HG03064 (cell line): ENCODE measurements at regions not wholly inside any gene's neighbourhood (a gene's known extent, or its start where the extent isn't known, plus 50 kb on each side); places are given as distances from the start of the nearest gene placed in this dataset.

Experiments used
- ATAC-seq: cut with Tn5 transposase; IDR thresholded peaks from one replicate; pipeline ENCODE4 v1.9.1; 2021; ENCODE audit warnings: low read depth; ENCODE audit not compliant: unreplicated experiment

- no peak for ATAC-seq
Observed at GRCh38 chr2:106628377-106628776, 141.2 kb downstream of the CD8B2 start.

GRCh38 chr2:106629981-106630380 lies 142.8 kb downstream of the CD8B2 start:
- ATAC-seq = no peak

GRCh38 chr2:106631281-106631680 lies 144.1 kb downstream of the CD8B2 start:
- ATAC-seq = no peak

GRCh38 chr2:106638043-106638442 lies 150.9 kb downstream of the CD8B2 start:
- no peak for ATAC-seq

GRCh38 chr2:106638580-106638979 lies 151.4 kb downstream of the CD8B2 start:
- ATAC-seq = no peak

GRCh38 chr2:106642679-106643078 lies 155.5 kb downstream of the CD8B2 start:
- no peak for ATAC-seq

GRCh38 chr2:106644623-106645022 lies 157.5 kb downstream of the CD8B2 start:
- ATAC-seq = no peak

- no peak for ATAC-seq
Observed at GRCh38 chr2:106646605-106647004, 159.4 kb downstream of the CD8B2 start.

GRCh38 chr2:106649306-106649705 lies 162.1 kb downstream of the CD8B2 start:
- ATAC-seq = no peak

- no peak for ATAC-seq
Observed at GRCh38 chr2:106653465-106653864, 166.3 kb downstream of the CD8B2 start.

GRCh38 chr2:106658616-106659015 lies 171.5 kb downstream of the CD8B2 start:
- no peak for ATAC-seq

- no peak for ATAC-seq
Observed at GRCh38 chr2:106664669-106665068, 177.5 kb downstream of the CD8B2 start.

GRCh38 chr2:106667478-106668070 lies 180.4 kb downstream of the CD8B2 start:
- no peak for ATAC-seq

- ATAC-seq = no peak
Observed at GRCh38 chr2:106685180-106685897, 198.2 kb downstream of the CD8B2 start.

- no peak for ATAC-seq
Observed at GRCh38 chr2:106686814-106687213, 199.2 kb downstream of the ST6GAL2 start.

- no peak for ATAC-seq
Observed at GRCh38 chr2:106694964-106695470, 190.9 kb downstream of the ST6GAL2 start.

- ATAC-seq = no peak
Observed at GRCh38 chr2:106695919-106696318, 190.0 kb downstream of the ST6GAL2 start.

- ATAC-seq = no peak
Observed at GRCh38 chr2:106700616-106701015, 185.4 kb downstream of the ST6GAL2 start.

GRCh38 chr2:106701203-106702022 lies 184.6 kb downstream of the ST6GAL2 start:
- ATAC-seq = no peak

- no peak for ATAC-seq
Observed at GRCh38 chr2:106703161-106703560, 182.8 kb downstream of the ST6GAL2 start.

GRCh38 chr2:106704798-106705197 lies 181.2 kb downstream of the ST6GAL2 start:
- no peak for ATAC-seq
